ENCODE measurements at regions not wholly inside any gene's neighbourhood (a gene's known extent, or its start where the extent isn't known, plus 50 kb on each side); places are given as distances from the start of the nearest gene placed in this dataset.

- H3K4me1 ChIP-seq (ENCODE audit: control insufficient read depth, extremely low read depth, insufficient read depth, low read length): no peaks in the 10 kb centered on the region
- no peaks in the 10 kb centered on the region for H4K20me1 ChIP-seq (replicated peaks; ENCODE audit: control insufficient read depth, extremely low read depth, insufficient read depth, low read length)
- H3K79me2 ChIP-seq (ENCODE audit: control insufficient read depth, insufficient read depth, low read length): no peaks in the 10 kb centered on the region
- no peaks in the 10 kb centered on the region for H3K36me3 ChIP-seq (ENCODE audit: control insufficient read depth in 2 of 2, extremely low read depth in 1 of 2, insufficient read depth in 2 of 2, low read length in 2 of 2)
- H3K27ac ChIP-seq (ENCODE audit: insufficient read depth, low read depth, low read length): no peak overlapping the region
- dilution Hi-C loops (cut with MboI; ENCODE audit: extremely low pct_ligation_motif_present, low sequenced_read_pairs): no loop called here
- intact Hi-C loops (cut with micrococcal nuclease): no loop called here
- no peak overlapping the region for H3K4me3 ChIP-seq (replicated peaks in 1 of 3; ENCODE audit: insufficient read depth in 1 of 3, low read depth in 1 of 3, low read length in 3 of 3)
- H3K9me1 ChIP-seq (replicated peaks; ENCODE audit: control insufficient read depth, extremely low read depth, insufficient read depth, low read length): no peaks in the 10 kb centered on the region
- DNase-seq (ENCODE audit: low read depth, low spot score): no peak
- H3K27me3 ChIP-seq (ENCODE audit: control insufficient read depth in 2 of 2, insufficient read depth in 2 of 2, low read length in 2 of 2): no peaks in the 10 kb centered on the region
- H3K9me3 ChIP-seq (replicated peaks; ENCODE audit: control insufficient read depth, insufficient read depth, low read length): no peaks in the 10 kb centered on the region
- ChIA-PET POLR2A (no interaction called here), CTCF (no interaction called here)
- H3K9ac ChIP-seq (replicated peaks; ENCODE audit: extremely low read depth, insufficient read depth, low read length): no peak overlapping the region
- no peak overlapping the region for H2AFZ ChIP-seq (ENCODE audit: low read depth, low read length)
- no peak overlapping the region for H3K4me2 ChIP-seq (ENCODE audit: insufficient read depth, low read length)
- FAIRE-seq: no peak
- TF ChIP-seq EZH2 (IDR thresholded peaks at IDR 0.05; ENCODE audit: borderline replicate concordance, low read depth, low read length, severe bottlenecking): no peak
- no peak for TF ChIP-seq CTCF (IDR thresholded peaks at IDR 0.05; ENCODE audit: extremely low read depth in 1 of 2, insufficient read depth in 1 of 2, low read depth in 1 of 2, low read length in 2 of 2)
- no peak for TF ChIP-seq MYC (IDR thresholded peaks at IDR 0.05; ENCODE audit: low read depth, low read length)
- no peak for TF ChIP-seq FOS (IDR thresholded peaks at IDR 0.05; ENCODE audit: borderline replicate concordance, insufficient read depth, low read length)
- no peak for TF ChIP-seq JUN (IDR thresholded peaks at IDR 0.05; ENCODE audit: borderline replicate concordance, insufficient read depth, insufficient read length, low read depth)
- no peak for TF ChIP-seq GATA2 (IDR thresholded peaks at IDR 0.05; ENCODE audit: insufficient read depth, insufficient read length, low read depth, low read length)
- TF ChIP-seq POLR2AphosphoS5 (IDR thresholded peaks at IDR 0.05; ENCODE audit: insufficient read depth, low read depth, low read length): no peak
- no peak for TF ChIP-seq POLR2A (IDR thresholded peaks at IDR 0.05; ENCODE audit: low read depth, low read length)
- TF ChIP-seq MAX (IDR thresholded peaks at IDR 0.05; ENCODE audit: insufficient read depth, insufficient read length): no peak
- no TSS peak for BruUV-seq (replicated peaks)
Measured at GRCh38 chr9:108652851-108653250, 202.9 kb downstream of the ACTL7B start.

Measured in endothelial cell of umbilical vein (primary cell).